ENCODE measurements at regions not wholly inside any gene's neighbourhood (a gene's known extent, or its start where the extent isn't known, plus 50 kb on each side); places are given as distances from the start of the nearest gene placed in this dataset.
"Not testable (repeated sequence)": the region's sequence is repeated elsewhere in the genome, so short reads cannot be mapped to it uniquely, and the experiment has no call there.

DNA sequence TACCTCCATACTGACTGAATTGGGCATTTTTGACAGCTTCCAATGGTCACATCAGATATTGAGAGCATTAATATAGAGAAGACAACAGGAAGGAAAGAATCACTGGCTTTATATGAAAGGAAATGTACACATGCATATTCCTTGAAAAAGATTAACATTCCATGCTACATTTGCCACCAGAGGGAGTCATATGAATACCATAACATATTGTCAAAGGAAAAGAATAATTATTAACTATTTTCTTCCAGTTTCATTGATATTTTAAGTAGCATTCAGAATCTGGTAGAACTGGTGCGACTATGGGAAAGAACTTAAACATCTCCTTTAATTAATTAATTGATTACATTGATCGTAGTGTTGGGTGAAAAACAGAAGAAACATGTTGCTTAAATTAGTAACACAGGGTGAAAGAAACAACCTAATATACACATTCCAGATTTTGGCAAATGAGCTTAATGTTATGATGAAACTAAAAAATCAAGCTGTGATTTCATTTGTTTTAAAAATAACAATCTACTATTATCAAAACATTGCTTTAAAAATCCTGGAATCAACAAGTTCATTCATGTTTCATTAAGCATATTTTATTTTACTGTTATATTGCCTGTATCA lies 71.5 kb downstream of the GPR85 start (continued):
- TF ChIP-seq EZH2phosphoT487 (IDR thresholded peaks at IDR 0.05; ENCODE audit: borderline replicate concordance) = no peak
- TF ChIP-seq YY1 (IDR thresholded peaks at IDR 0.05; ENCODE audit: extremely low read depth, insufficient replicate concordance, low read depth, low read length) = no peak
- no peak for TF ChIP-seq TCF7L2 (IDR thresholded peaks at IDR 0.05; ENCODE audit: borderline replicate concordance, extremely low read depth, insufficient read depth, insufficient read length)
- no peak for TF ChIP-seq FOSL1 (IDR thresholded peaks at IDR 0.05; ENCODE audit: low read depth)
- no peak for TF ChIP-seq SIN3A (IDR thresholded peaks at IDR 0.05; ENCODE audit: low read depth)
- TF ChIP-seq, protein P1, sequence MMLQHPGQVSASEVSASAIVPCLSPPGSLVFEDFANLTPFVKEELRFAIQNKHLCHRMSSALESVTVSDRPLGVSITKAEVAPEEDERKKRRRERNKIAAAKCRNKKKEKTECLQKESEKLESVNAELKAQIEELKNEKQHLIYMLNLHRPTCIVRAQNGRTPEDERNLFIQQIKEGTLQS (IDR thresholded peaks at IDR 0.05) = no peak

DNA sequence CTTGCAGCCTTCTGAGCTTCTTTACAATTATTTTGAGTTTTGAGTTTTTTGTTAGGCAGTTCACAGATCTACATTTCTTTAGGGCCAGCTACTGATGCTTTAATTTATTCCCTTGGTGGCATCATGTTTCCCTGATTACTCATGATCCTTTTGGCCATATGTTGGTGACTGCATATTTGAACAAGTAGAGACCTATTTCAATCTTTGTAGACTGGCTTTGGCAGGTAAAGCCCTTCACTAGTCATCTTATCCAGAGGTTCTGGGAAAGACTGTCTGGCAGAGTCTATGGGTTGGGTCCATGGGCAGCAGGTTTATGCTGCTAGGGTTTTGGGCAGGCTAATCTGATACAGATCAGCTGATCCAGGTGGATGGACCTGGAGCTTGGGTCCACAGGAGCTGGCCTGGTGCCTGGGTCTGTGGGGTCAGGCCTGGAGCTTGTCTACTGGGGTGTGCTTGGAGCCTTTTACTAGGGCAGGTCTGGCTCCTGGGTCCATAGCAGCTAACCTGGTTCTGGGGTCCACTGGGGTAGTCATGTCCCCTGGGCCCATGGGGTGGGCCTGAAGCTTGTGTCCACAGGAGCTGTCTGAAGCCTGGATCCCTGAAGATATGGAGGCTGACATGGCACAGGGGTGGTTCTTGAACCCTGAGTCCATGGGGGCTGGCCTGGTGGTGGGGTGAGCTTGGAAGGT lies 72.7 kb downstream of the GPR85 start:
- Histone ChIP-seq H3K36me3 (ENCODE audit: control insufficient read depth in 1 of 2, insufficient read depth in 2 of 2, low read length in 2 of 2) (no peaks in the 10 kb centered on the region), H3K4me2 (ENCODE audit: low read length) (no peak overlapping the region), H3K79me2 (ENCODE audit: insufficient read depth, low read length) (no peaks in the 10 kb centered on the region), H3K4me1 (ENCODE audit: control insufficient read depth in 1 of 2, insufficient read depth in 2 of 2, low read length in 2 of 2) (no peaks in the 10 kb centered on the region), H3K9me3 (ENCODE audit: control insufficient read depth in 1 of 2, insufficient read depth in 1 of 2, low read depth in 1 of 2, low read length in 2 of 2) (no peaks in the 10 kb centered on the region), H4K20me1 (ENCODE audit: insufficient read depth) (no peaks in the 10 kb centered on the region), H3K9ac (ENCODE audit: low read length) (no peak overlapping the region), H3K27me3 (ENCODE audit: insufficient read depth, low read length) (no peaks in the 10 kb centered on the region), H3K27ac (ENCODE audit: low read depth, low read length) (no peak overlapping the region), H2AFZ (ENCODE audit: low read depth, low read length, poor library complexity, severe bottlenecking) (no peak overlapping the region), H3K4me3 (replicated peaks in 1 of 2; ENCODE audit: low read depth in 1 of 2, low read length in 2 of 2) (no peak overlapping the region), H3K9me2 (ENCODE audit: insufficient read depth) (no peaks in the 10 kb centered on the region)
- BruUV-seq (replicated peaks) = no TSS peak
- DNase-seq (ENCODE audit: low read depth, low spot score) = no peak
- POLR2A ChIA-PET = no interaction called here
- CTCF ChIA-PET = interaction anchor here (1.3 to 2.3 kb wide), 2 partner anchors 275 to 408 kb away, joined by 3 to 15 read pairs; no protein-coding TSS in a partner anchor
- intact Hi-C loops (cut with micrococcal nuclease) = loop anchor here (2.0 kb wide), 1 partner anchor 685 kb away; no protein-coding TSS in a partner anchor
- RAD21 ChIA-PET (ENCODE audit: low non-redundant PET in 1 of 2, low total read pairs in 2 of 2, uncharacterized antibody in 2 of 2, unreplicated experiment in 2 of 2) = no interaction called here
- TF ChIP-seq, protein P2, sequence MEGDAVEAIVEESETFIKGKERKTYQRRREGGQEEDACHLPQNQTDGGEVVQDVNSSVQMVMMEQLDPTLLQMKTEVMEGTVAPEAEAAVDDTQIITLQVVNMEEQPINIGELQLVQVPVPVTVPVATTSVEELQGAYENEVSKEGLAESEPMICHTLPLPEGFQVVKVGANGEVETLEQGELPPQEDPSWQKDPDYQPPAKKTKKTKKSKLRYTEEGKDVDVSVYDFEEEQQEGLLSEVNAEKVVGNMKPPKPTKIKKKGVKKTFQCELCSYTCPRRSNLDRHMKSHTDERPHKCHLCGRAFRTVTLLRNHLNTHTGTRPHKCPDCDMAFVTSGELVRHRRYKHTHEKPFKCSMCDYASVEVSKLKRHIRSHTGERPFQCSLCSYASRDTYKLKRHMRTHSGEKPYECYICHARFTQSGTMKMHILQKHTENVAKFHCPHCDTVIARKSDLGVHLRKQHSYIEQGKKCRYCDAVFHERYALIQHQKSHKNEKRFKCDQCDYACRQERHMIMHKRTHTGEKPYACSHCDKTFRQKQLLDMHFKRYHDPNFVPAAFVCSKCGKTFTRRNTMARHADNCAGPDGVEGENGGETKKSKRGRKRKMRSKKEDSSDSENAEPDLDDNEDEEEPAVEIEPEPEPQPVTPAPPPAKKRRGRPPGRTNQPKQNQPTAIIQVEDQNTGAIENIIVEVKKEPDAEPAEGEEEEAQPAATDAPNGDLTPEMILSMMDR (IDR thresholded peaks at IDR 0.05 in 2 of 3, conservative IDR thresholded peaks at IDR 0.05 in 1 of 3; ENCODE audit: borderline replicate concordance in 1 of 3, insufficient read depth in 1 of 3, low read depth in 2 of 3, low read length in 2 of 3) = no peak
- TF ChIP-seq, protein P1 (IDR thresholded peaks at IDR 0.05) = no peak
- no peak for TF ChIP-seq EZH2 (IDR thresholded peaks at IDR 0.05)
- TF ChIP-seq, protein P3, sequence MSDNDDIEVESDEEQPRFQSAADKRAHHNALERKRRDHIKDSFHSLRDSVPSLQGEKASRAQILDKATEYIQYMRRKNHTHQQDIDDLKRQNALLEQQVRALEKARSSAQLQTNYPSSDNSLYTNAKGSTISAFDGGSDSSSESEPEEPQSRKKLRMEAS (IDR thresholded peaks at IDR 0.05) = no peak
- TF ChIP-seq SIN3A (IDR thresholded peaks at IDR 0.05; ENCODE audit: low read depth) = no peak
- TF ChIP-seq CEBPB (IDR thresholded peaks at IDR 0.05; ENCODE audit: low read depth) = no peak
- no peak for TF ChIP-seq POLR2AphosphoS5 (IDR thresholded peaks at IDR 0.05; ENCODE audit: low read depth, low read length)
- TF ChIP-seq YY1 (IDR thresholded peaks at IDR 0.05; ENCODE audit: extremely low read depth, insufficient replicate concordance, low read depth, low read length) = no peak
- no peak for TF ChIP-seq FOSL1 (IDR thresholded peaks at IDR 0.05; ENCODE audit: low read depth)
- TF ChIP-seq RAD21 (IDR thresholded peaks at IDR 0.05; ENCODE audit: low read depth) = no peak
- no peak for ATAC-seq

DNA sequence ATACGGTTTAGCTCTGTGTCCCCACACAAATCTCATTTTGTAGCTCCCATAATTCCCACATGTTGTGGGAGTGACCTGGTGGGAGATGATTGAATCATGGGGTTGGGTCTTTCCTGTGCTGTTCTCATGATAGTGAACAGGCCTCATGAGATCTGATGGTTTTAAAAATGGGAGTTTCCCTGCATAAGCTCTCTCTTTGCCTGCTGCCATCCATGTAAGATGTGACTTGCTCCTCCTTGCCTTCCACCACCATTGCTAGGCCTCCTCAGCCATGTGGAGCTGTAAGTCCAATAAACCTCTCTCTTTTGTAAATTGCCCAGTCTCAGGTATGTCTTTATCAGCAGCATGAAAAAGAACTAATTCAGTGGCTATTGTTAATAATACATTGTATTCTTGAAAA lies 73.8 kb downstream of the GPR85 start:
- H3K9me2 ChIP-seq (ENCODE audit: insufficient read depth); RAD21 ChIA-PET (ENCODE audit: low non-redundant PET in 1 of 2, low total read pairs in 2 of 2, uncharacterized antibody in 2 of 2, unreplicated experiment in 2 of 2); H3K27ac ChIP-seq (ENCODE audit: low read depth, low read length); H3K9ac ChIP-seq (ENCODE audit: low read length); BruUV-seq (replicated peaks); H3K36me3 ChIP-seq (ENCODE audit: control insufficient read depth in 1 of 2, insufficient read depth in 2 of 2, low read length in 2 of 2); H3K27me3 ChIP-seq (ENCODE audit: insufficient read depth, low read length); H2AFZ ChIP-seq (ENCODE audit: low read depth, low read length, poor library complexity, severe bottlenecking); H3K4me2 ChIP-seq (ENCODE audit: low read length); H3K4me1 ChIP-seq (ENCODE audit: control insufficient read depth in 1 of 2, insufficient read depth in 2 of 2, low read length in 2 of 2); intact Hi-C loops (cut with micrococcal nuclease); H3K79me2 ChIP-seq (ENCODE audit: insufficient read depth, low read length); ATAC-seq; DNase-seq (ENCODE audit: low read depth, low spot score); H4K20me1 ChIP-seq (ENCODE audit: insufficient read depth); H3K9me3 ChIP-seq (ENCODE audit: control insufficient read depth in 1 of 2, insufficient read depth in 1 of 2, low read depth in 1 of 2, low read length in 2 of 2); H3K4me3 ChIP-seq (replicated peaks in 1 of 2; ENCODE audit: low read depth in 1 of 2, low read length in 2 of 2); POLR2A ChIA-PET: not testable (repeated sequence)
- CTCF ChIA-PET = interaction anchor here (2.3 kb wide), 1 partner anchor 409 kb away, joined by 15 read pairs; no protein-coding TSS in a partner anchor
